Testis (tissue), 2 donors: ENCODE measurements at regions not wholly inside any gene's neighbourhood (a gene's known extent, or its start where the extent isn't known, plus 50 kb on each side); places are given as distances from the start of the nearest gene placed in this dataset.

ENCODE experiments used
- CTCF ChIP-seq, 3 experiments: fragments of 450-650 bp in 2 of 3; fragments of 200-600 bp in 1 of 3; sonication (generic) in 1 of 3; IDR thresholded peaks; one replicate each; pipeline ENCODE4 v1.5.1; 2016 to 2019; ENCODE audit warnings: antibody characterized with exemption in 3 of 3, mild to moderate bottlenecking in 2 of 3, moderate library complexity in 1 of 3
- POLR2A ChIP-seq: fragments of 450-650 bp; IDR thresholded peaks from one replicate; pipeline ENCODE4 v1.6.1; 2017; ENCODE audit warnings: antibody characterized with exemption, mild to moderate bottlenecking, moderate library complexity

- no peak for TF ChIP-seq POLR2A
- TF ChIP-seq CTCF (IDR thresholded peaks at IDR 0.05), result no peak
Observed at GRCh38 chr5:4013106-4013898, 417.7 kb downstream of the IRX1 start.
